ENCODE measurements at regions not wholly inside any gene's neighbourhood (a gene's known extent, or its start where the extent isn't known, plus 50 kb on each side); places are given as distances from the start of the nearest gene placed in this dataset.

GRCh38 chr9:71218774-71219173 lies 97.4 kb upstream of the TRPM3 start:
- no peak for TF ChIP-seq CTCF (IDR thresholded peaks at IDR 0.05)
- no peak for TF ChIP-seq POLR2A (IDR thresholded peaks at IDR 0.05)
